Nephron progenitor cell (in vitro differentiated cells): ENCODE measurements at regions not wholly inside any gene's neighbourhood (a gene's known extent, or its start where the extent isn't known, plus 50 kb on each side); places are given as distances from the start of the nearest gene placed in this dataset.
A peak's percentile ranks its signal among the peaks of the same experiment; 100 is the strongest.

ENCODE experiments used
- DNase-seq: peaks from one replicate; pipeline ENCODE4 v3.0.0; 2021
- H3K27ac Mint-ChIP-seq: 2 replicates; pipeline ENCODE4 v1.8.0; 2021; ENCODE audit warnings: mild to moderate bottlenecking, moderate library complexity, mixed read lengths
- H3K27me3 Mint-ChIP-seq: 2 replicates; pipeline ENCODE4 v1.8.0; 2021; ENCODE audit warnings: mild to moderate bottlenecking, low read depth, mixed read lengths; ENCODE audit not compliant: poor library complexity
- H3K36me3 Mint-ChIP-seq: 2 replicates; pipeline ENCODE4 v1.8.0; 2021; ENCODE audit warnings: low read depth, mixed read lengths
- H3K4me1 Mint-ChIP-seq: 2 replicates; pipeline ENCODE4 v1.8.0; 2021; ENCODE audit warnings: mixed read lengths
- H3K4me3 Mint-ChIP-seq: 2 replicates; pipeline ENCODE4 v1.8.0; 2021; ENCODE audit warnings: mild to moderate bottlenecking, moderate library complexity, mixed read lengths
- H3K9me3 Mint-ChIP-seq: 2 replicates; pipeline ENCODE4 v1.8.0; 2021; ENCODE audit warnings: mild to moderate bottlenecking, moderate library complexity, mixed read lengths
- TF ChIP-seq, protein P1 (sequence below): fragments of 200-600 bp; sonication (generic); IDR thresholded peaks from 2 replicates; pipeline ENCODE4 v1.5.0; 2021; ENCODE audit warnings: antibody characterized with exemption

DNA sequence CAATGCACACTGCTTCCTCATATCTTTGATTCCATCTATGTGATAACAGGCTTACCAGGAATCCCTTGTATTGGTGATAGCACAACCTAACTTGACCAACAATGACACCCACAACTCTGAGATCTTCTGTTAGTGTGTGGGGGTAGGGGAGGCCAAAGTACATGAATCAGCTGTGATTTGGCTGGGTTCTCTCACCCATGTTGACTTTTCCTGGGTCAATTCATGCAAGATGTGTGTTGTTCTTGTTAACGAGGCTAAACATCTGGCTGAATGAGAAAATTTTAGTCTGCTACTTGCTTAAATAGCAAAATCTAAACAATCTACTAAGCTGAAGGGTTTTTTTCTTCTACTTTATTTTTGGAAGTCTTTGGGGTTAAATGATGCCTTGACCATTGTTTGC is 341.2 kb upstream of the SLC14A2 start:
- Mint-ChIP-seq H3K9me3 (peaks cover 46% of the 10 kb centered on the region), H3K36me3 (peaks cover 15% of the 10 kb centered on the region), H3K27me3 (no peaks in the 10 kb centered on the region), H3K27ac (no peak overlapping the region), H3K4me1 (peaks cover 16% of the 10 kb centered on the region), H3K4me3 (no peak overlapping the region)
- no peak for DNase-seq
- TF ChIP-seq, protein P1, sequence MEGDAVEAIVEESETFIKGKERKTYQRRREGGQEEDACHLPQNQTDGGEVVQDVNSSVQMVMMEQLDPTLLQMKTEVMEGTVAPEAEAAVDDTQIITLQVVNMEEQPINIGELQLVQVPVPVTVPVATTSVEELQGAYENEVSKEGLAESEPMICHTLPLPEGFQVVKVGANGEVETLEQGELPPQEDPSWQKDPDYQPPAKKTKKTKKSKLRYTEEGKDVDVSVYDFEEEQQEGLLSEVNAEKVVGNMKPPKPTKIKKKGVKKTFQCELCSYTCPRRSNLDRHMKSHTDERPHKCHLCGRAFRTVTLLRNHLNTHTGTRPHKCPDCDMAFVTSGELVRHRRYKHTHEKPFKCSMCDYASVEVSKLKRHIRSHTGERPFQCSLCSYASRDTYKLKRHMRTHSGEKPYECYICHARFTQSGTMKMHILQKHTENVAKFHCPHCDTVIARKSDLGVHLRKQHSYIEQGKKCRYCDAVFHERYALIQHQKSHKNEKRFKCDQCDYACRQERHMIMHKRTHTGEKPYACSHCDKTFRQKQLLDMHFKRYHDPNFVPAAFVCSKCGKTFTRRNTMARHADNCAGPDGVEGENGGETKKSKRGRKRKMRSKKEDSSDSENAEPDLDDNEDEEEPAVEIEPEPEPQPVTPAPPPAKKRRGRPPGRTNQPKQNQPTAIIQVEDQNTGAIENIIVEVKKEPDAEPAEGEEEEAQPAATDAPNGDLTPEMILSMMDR = no peak

DNA sequence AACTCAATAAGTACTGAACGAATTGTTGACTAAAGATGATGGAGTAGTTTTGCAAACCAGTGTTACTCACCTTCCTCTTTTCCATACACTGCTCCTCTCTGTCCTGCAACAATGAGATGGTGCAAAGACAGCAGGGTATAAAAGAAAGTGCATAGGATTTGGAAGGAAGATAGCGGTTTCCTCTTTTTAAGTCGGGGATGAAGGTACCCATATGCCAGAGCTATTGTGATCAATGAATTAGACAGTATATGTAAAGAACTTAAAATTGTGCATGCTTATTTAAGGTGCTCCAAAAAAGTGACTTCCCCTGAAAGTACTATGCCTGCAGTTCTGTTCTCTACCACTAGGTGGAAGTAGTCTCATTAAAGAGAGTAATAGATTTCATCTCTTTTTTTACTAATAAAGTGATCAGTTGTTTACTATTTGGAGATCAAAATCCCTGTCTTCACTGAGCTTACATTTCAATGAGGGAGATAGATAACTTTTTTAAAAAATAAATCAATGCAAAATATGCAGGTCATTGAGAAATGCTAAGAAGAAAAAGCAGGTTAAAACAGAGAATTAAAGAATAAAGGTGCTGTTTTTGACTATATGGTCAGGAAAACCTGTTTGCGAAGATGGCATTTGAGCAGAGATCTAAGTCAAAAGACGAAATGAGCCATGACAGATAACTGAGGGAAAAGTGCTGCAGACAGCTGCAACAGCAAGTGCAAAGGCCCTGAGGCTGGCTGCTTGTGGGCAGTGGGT is 339.7 kb upstream of the SLC14A2 start:
- Mint-ChIP-seq H3K36me3 (peaks cover 15% of the 10 kb centered on the region), H3K27ac (no peak overlapping the region), H3K4me3 (no peak overlapping the region), H3K9me3 (peaks cover 46% of the 10 kb centered on the region), H3K27me3 (no peaks in the 10 kb centered on the region), H3K4me1 (peaks cover 18% of the 10 kb centered on the region)
- TF ChIP-seq, protein P1 = peak; percentile 57
- no peak for DNase-seq

DNA sequence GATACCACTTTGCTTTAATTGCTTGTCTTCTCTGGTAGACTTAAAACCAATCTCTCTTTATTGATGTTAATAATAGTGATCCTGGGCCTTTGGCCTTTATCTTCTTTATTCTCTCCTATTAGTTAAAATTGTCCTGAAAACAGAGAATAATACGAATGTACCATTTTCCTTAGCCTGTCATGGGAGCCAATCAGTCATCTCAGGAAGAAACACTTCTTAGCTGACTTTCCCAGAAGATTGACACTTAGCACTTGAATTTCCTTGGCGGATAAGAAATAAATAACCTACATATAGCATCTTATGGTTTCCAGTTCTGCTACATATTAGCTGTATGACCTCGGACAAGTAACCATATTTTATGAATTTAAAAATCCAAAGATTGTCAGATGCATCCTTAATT is 338.4 kb upstream of the SLC14A2 start:
- no peak for DNase-seq
- Mint-ChIP-seq H3K4me1 (peaks cover 32% of the 10 kb centered on the region), H3K4me3 (no peak overlapping the region), H3K27ac (no peak overlapping the region), H3K36me3 (peaks cover 9% of the 10 kb centered on the region), H3K9me3 (peaks cover 35% of the 10 kb centered on the region), H3K27me3 (no peaks in the 10 kb centered on the region)
- TF ChIP-seq, protein P1 = no peak

DNA sequence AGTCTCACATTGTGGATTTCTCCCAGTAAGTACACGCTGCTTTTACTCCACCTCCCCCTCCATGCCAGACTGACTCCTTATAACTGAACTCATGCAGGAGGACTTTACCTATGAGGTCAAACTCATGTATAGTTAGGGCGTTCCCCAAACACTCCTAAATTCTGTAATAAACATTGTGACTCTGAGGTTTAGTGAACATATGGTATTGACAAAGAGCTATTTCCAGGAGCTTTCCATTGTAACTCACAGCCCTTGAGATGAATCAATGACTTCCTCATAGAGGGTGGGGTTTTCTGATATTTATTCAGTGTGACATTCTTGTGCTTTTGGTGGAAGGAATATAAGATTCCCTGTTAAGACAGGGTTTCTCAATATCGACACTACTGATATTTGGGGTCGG is 337.4 kb upstream of the SLC14A2 start:
- TF ChIP-seq, protein P1 = no peak
- peaks cover 29% of the 10 kb centered on the region for H3K9me3 Mint-ChIP-seq
- H3K27me3 Mint-ChIP-seq = no peaks in the 10 kb centered on the region
- DNase-seq = no peak
- H3K36me3 Mint-ChIP-seq = peaks cover 9% of the 10 kb centered on the region
- H3K4me1 Mint-ChIP-seq = peaks cover 37% of the 10 kb centered on the region
- H3K4me3 Mint-ChIP-seq = no peak overlapping the region
- H3K27ac Mint-ChIP-seq = peak overlapping the region; percentile 29

DNA sequence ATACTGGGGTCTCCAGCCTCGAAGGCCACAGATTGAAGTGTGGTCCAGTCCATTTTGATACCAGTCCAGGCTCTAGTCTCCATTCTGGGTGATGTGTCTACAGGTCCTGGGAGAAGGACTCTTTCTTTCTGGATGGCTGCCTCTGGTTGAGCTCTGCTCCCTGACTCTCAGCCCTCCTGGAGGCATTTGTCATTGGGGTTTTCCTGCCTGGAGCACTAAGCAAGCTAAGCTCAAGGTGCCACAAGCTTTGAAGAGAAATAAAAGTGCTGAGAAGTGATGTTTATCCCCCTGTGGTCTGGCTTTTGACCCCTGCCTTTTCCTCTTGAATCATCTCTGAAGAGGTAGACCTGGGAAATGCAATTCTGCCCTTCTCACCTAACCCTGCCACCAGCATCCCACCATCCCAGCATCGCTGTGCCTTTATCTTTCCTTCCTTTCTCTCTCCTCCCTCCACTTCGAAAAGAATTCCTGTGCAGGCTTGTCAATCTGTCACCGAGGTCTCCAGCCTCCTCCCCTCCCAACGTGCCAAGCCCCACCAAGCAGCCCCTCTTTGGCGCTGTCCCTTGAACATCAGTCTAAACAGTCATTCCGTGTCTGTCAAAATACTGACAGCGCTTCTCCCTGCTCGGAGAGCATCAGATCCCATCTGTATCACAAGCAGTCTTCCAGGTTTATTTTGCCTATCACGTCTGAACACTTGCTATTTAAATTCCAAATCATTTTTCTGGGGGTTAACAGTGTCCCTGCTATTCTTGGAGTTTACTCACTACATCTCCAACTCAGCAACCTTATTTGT is 334.6 kb upstream of the SLC14A2 start:
- peak; percentile 4 for DNase-seq
- TF ChIP-seq, protein P1 = no peak
- H3K4me1 Mint-ChIP-seq = peaks cover 38% of the 10 kb centered on the region
- peak overlapping the region; percentile 2 for H3K27ac Mint-ChIP-seq
- no peaks in the 10 kb centered on the region for H3K27me3 Mint-ChIP-seq
- peak overlapping the region; percentile 26 for H3K4me3 Mint-ChIP-seq
- H3K36me3 Mint-ChIP-seq = no peaks in the 10 kb centered on the region
- peaks cover 5% of the 10 kb centered on the region for H3K9me3 Mint-ChIP-seq
